ENCODE measurements at regions not wholly inside any gene's neighbourhood (a gene's known extent, or its start where the extent isn't known, plus 50 kb on each side); places are given as distances from the start of the nearest gene placed in this dataset.

DNA sequence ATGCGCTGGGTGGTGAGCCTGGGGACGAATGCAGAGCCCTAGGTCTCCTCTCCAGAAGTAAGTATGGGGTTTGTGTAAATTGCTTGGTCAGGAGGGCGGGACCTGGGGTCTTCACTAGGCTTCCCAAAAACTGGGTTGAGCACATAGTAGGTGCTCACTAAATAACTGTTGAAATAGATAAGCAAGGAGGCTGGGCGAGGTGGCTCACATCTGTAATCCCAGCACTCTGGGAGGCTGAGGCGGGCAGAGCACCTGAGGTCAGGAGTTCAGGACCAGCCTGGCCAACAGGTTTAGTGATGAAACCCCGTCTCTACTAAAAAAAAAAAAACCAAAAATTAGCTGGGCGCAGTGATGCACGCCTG is 163.9 kb upstream of the IER5L start:
- TF ChIP-seq, protein P1, sequence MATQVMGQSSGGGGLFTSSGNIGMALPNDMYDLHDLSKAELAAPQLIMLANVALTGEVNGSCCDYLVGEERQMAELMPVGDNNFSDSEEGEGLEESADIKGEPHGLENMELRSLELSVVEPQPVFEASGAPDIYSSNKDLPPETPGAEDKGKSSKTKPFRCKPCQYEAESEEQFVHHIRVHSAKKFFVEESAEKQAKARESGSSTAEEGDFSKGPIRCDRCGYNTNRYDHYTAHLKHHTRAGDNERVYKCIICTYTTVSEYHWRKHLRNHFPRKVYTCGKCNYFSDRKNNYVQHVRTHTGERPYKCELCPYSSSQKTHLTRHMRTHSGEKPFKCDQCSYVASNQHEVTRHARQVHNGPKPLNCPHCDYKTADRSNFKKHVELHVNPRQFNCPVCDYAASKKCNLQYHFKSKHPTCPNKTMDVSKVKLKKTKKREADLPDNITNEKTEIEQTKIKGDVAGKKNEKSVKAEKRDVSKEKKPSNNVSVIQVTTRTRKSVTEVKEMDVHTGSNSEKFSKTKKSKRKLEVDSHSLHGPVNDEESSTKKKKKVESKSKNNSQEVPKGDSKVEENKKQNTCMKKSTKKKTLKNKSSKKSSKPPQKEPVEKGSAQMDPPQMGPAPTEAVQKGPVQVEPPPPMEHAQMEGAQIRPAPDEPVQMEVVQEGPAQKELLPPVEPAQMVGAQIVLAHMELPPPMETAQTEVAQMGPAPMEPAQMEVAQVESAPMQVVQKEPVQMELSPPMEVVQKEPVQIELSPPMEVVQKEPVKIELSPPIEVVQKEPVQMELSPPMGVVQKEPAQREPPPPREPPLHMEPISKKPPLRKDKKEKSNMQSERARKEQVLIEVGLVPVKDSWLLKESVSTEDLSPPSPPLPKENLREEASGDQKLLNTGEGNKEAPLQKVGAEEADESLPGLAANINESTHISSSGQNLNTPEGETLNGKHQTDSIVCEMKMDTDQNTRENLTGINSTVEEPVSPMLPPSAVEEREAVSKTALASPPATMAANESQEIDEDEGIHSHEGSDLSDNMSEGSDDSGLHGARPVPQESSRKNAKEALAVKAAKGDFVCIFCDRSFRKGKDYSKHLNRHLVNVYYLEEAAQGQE (IDR thresholded peaks at IDR 0.05; ENCODE audit: low read depth), result no peak
- TF ChIP-seq SIN3A (IDR thresholded peaks at IDR 0.05; ENCODE audit: low read depth) (no peak), TCF7L2 (IDR thresholded peaks at IDR 0.05; ENCODE audit: borderline replicate concordance, extremely low read depth, insufficient read depth, insufficient read length) (no peak), EGR1 (IDR thresholded peaks at IDR 0.05; ENCODE audit: low read depth) (no peak), ZFX (IDR thresholded peaks at IDR 0.05) (no peak), RAD21 (IDR thresholded peaks at IDR 0.05; ENCODE audit: low read depth) (no peak), SP1 (IDR thresholded peaks at IDR 0.05; ENCODE audit: low read depth) (no peak), EZH2phosphoT487 (IDR thresholded peaks at IDR 0.05; ENCODE audit: borderline replicate concordance) (no peak), EZH2 (IDR thresholded peaks at IDR 0.05) (no peak), JUND (IDR thresholded peaks at IDR 0.05) (no peak), ZNF274 (IDR thresholded peaks at IDR 0.05; ENCODE audit: low read depth, low read length) (no peak), YY1 (IDR thresholded peaks at IDR 0.05; ENCODE audit: extremely low read depth, insufficient replicate concordance, low read depth, low read length) (no peak), CEBPB (IDR thresholded peaks at IDR 0.05; ENCODE audit: low read depth) (no peak), CBX3 (IDR thresholded peaks at IDR 0.05; ENCODE audit: low read depth) (no peak)
- TF ChIP-seq, protein P2, sequence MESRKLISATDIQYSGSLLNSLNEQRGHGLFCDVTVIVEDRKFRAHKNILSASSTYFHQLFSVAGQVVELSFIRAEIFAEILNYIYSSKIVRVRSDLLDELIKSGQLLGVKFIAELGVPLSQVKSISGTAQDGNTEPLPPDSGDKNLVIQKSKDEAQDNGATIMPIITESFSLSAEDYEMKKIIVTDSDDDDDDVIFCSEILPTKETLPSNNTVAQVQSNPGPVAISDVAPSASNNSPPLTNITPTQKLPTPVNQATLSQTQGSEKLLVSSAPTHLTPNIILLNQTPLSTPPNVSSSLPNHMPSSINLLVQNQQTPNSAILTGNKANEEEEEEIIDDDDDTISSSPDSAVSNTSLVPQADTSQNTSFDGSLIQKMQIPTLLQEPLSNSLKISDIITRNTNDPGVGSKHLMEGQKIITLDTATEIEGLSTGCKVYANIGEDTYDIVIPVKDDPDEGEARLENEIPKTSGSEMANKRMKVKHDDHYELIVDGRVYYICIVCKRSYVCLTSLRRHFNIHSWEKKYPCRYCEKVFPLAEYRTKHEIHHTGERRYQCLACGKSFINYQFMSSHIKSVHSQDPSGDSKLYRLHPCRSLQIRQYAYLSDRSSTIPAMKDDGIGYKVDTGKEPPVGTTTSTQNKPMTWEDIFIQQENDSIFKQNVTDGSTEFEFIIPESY (IDR thresholded peaks at IDR 0.05; ENCODE audit: extremely low read depth, insufficient replicate concordance, low read length), result no peak
- TF ChIP-seq, protein P3, sequence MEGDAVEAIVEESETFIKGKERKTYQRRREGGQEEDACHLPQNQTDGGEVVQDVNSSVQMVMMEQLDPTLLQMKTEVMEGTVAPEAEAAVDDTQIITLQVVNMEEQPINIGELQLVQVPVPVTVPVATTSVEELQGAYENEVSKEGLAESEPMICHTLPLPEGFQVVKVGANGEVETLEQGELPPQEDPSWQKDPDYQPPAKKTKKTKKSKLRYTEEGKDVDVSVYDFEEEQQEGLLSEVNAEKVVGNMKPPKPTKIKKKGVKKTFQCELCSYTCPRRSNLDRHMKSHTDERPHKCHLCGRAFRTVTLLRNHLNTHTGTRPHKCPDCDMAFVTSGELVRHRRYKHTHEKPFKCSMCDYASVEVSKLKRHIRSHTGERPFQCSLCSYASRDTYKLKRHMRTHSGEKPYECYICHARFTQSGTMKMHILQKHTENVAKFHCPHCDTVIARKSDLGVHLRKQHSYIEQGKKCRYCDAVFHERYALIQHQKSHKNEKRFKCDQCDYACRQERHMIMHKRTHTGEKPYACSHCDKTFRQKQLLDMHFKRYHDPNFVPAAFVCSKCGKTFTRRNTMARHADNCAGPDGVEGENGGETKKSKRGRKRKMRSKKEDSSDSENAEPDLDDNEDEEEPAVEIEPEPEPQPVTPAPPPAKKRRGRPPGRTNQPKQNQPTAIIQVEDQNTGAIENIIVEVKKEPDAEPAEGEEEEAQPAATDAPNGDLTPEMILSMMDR (IDR thresholded peaks at IDR 0.05 in 2 of 3, conservative IDR thresholded peaks at IDR 0.05 in 1 of 3; ENCODE audit: borderline replicate concordance in 1 of 3, insufficient read depth in 1 of 3, low read depth in 2 of 3, low read length in 2 of 3), result no peak
- Histone ChIP-seq H2AFZ (ENCODE audit: low read depth, low read length, poor library complexity, severe bottlenecking) (no peak overlapping the region), H3K27me3 (ENCODE audit: insufficient read depth, low read length) (no peaks in the 10 kb centered on the region), H3K79me2 (ENCODE audit: insufficient read depth, low read length) (no peaks in the 10 kb centered on the region), H3K9me3 (ENCODE audit: control insufficient read depth in 1 of 2, insufficient read depth in 1 of 2, low read depth in 1 of 2, low read length in 2 of 2) (no peaks in the 10 kb centered on the region), H3K36me3 (ENCODE audit: control insufficient read depth in 1 of 2, insufficient read depth in 2 of 2, low read length in 2 of 2) (no peaks in the 10 kb centered on the region), H3K4me3 (replicated peaks in 1 of 2; ENCODE audit: low read depth in 1 of 2, low read length in 2 of 2) (no peak overlapping the region), H3K9me2 (ENCODE audit: insufficient read depth) (no peaks in the 10 kb centered on the region), H3K4me1 (ENCODE audit: control insufficient read depth in 1 of 2, insufficient read depth in 2 of 2, low read length in 2 of 2) (peaks cover 27 to 44% of the 10 kb centered on the region in 2 experiments), H3K4me2 (ENCODE audit: low read length) (no peak overlapping the region), H4K20me1 (ENCODE audit: insufficient read depth) (no peaks in the 10 kb centered on the region), H3K27ac (ENCODE audit: low read depth, low read length) (no peak overlapping the region), H3K9ac (ENCODE audit: low read length) (no peak overlapping the region)
- ATAC-seq (no peak), DNase-seq (ENCODE audit: low read depth, low spot score) (no peak)
- ChIA-PET RAD21 (ENCODE audit: low non-redundant PET in 1 of 2, low total read pairs in 2 of 2, uncharacterized antibody in 2 of 2, unreplicated experiment in 2 of 2) (no interaction called here), POLR2A (interaction anchor here (2.4 kb wide), 1 partner anchor 164 kb away, joined by 8 read pairs; the partner anchor contains the start of gene IER5L), CTCF (no interaction called here)
- intact Hi-C loops (cut with micrococcal nuclease), result loop anchor here (5.0 kb wide), 1 partner anchor 65 kb away; no protein-coding TSS in a partner anchor
- no TSS peak for BruUV-seq (replicated peaks)
